K562 (cell line): ENCODE measurements at regions not wholly inside any gene's neighbourhood (a gene's known extent, or its start where the extent isn't known, plus 50 kb on each side); places are given as distances from the start of the nearest gene placed in this dataset.

Experiments used
- ATAC-seq: fragments of 200-7000 bp; cut with Tn5 transposase; 3 replicates; pipeline ENCODE4 v1.9.1; 2020; ENCODE audit warnings: moderate library complexity
- BruUV-seq: library from RNA; stranded (reverse); fragments of 400-500 nt; replicated peaks from 2 replicates; lab custom pipeline; 2021; lab: Mats Ljungman, UMichigan
- CTCF ChIA-PET: fragments of 300-600 bp; formaldehyde crosslinking; extraction: SDS; loops from one replicate; lab custom pipeline; 2021; ENCODE audit warnings: low intra/inter-chr PET ratio; lab: Yijun Ruan, JAX
- POLR2A ChIA-PET: fragments of 300-600, 350-650 bp; sonication (Branson Sonifier 250); formaldehyde crosslinking; extraction: SDS; loops from one replicate; lab custom pipeline; 2021; ENCODE audit warnings: antibody characterized with exemption, inconsistent platforms; lab: Yijun Ruan, JAX
- DNase-seq, 4 experiments: peaks; one replicate each; pipeline versions ENCODE4 v3.0.0 to v3.0.0-alpha.2; 2011 to 2018; ENCODE audit warnings: low spot score in 3 of 4, mixed read lengths in 3 of 4; ENCODE audit errors: extremely low read depth in 1 of 4
- FAIRE-seq: peaks from 2 replicates; lab custom pipeline; 2011; peaks lifted over from hg19 to GRCh38; lab: Jason Lieb, UNC
- H2AFZ ChIP-seq: 2 replicates; pipeline ENCODE4 v1.6.0; 2011; ENCODE audit warnings: low read depth, low read length, control low read depth, inconsistent platforms
- H3K27ac ChIP-seq: fragments of 200-600 bp; 3 replicates; pipeline ENCODE4 v1.8.0; 2011; ENCODE audit warnings: low read depth, mild to moderate bottlenecking, control low read depth, inconsistent platforms, low read length, moderate library complexity, mixed read lengths; ENCODE audit errors: extremely low read depth
- H3K27me3 ChIP-seq, 2 experiments: fragments of 300-600 bp in 1 of 2; 2 replicates in 1 of 2; 3 replicates in 1 of 2; pipeline versions ENCODE4 v1.6.0 to v1.8.0; 2011; ENCODE audit warnings: inconsistent platforms in 2 of 2, low read length in 2 of 2, mild to moderate bottlenecking in 1 of 2, mixed read lengths in 1 of 2, moderate library complexity in 1 of 2; ENCODE audit not compliant: control insufficient read depth in 2 of 2, insufficient read depth in 2 of 2
- H3K36me3 ChIP-seq: fragments of 300-600 bp; 3 replicates; pipeline ENCODE4 v1.8.0; 2011; ENCODE audit warnings: mild to moderate bottlenecking, low read length, inconsistent platforms; ENCODE audit not compliant: control insufficient read depth, insufficient read depth
- H3K4me1 ChIP-seq, 2 experiments: fragments of 200-600 bp in 1 of 2; replicated peaks in 1 of 2; 2 replicates in 1 of 2; 3 replicates in 1 of 2; pipeline versions ENCODE4 v1.5.1 to v1.8.0; 2011; ENCODE audit warnings: inconsistent platforms in 2 of 2, low read length in 2 of 2, mild to moderate bottlenecking in 1 of 2, mixed read lengths in 1 of 2, moderate library complexity in 1 of 2; ENCODE audit not compliant: control insufficient read depth in 2 of 2, insufficient read depth in 2 of 2
- H3K4me2 ChIP-seq: 2 replicates; pipeline ENCODE4 v1.6.1; 2011; ENCODE audit warnings: low read length, control low read depth, inconsistent platforms, mixed read lengths; ENCODE audit not compliant: insufficient read depth
- H3K4me3 ChIP-seq: fragments of 200-600 bp; sonication (generic), shearing (Covaris generic); 2 replicates; pipeline ENCODE4 v1.5.1; 2016; ENCODE audit warnings: control low read depth, inconsistent platforms
- H3K79me2 ChIP-seq: fragments of 200-600 bp; 3 replicates; pipeline ENCODE4 v1.8.0; 2011; ENCODE audit warnings: low read length, inconsistent platforms; ENCODE audit not compliant: control insufficient read depth, insufficient read depth
- H3K9ac ChIP-seq, 2 experiments: 2 replicates each; pipeline versions ENCODE4 v1.6.0 to v1.6.1; 2011; ENCODE audit warnings: low read depth in 2 of 2, low read length in 2 of 2, control low read depth in 1 of 2, inconsistent platforms in 1 of 2, mild to moderate bottlenecking in 1 of 2, mixed read lengths in 1 of 2; ENCODE audit not compliant: insufficient read depth in 1 of 2
- H3K9me1 ChIP-seq: one replicate; pipeline ENCODE4 v1.6.0; 2011; ENCODE audit warnings: inconsistent platforms, mild to moderate bottlenecking, low read length, moderate library complexity; ENCODE audit not compliant: control insufficient read depth, insufficient read depth
- H3K9me3 ChIP-seq: replicated peaks from 2 replicates; pipeline ENCODE4 v1.5.1; 2011; ENCODE audit warnings: low read depth, low read length, inconsistent platforms; ENCODE audit not compliant: control insufficient read depth, insufficient read depth
- H4K20me1 ChIP-seq: replicated peaks from 2 replicates; pipeline ENCODE4 v1.6.1; 2011; ENCODE audit warnings: low read length, inconsistent platforms, mixed read lengths; ENCODE audit not compliant: control insufficient read depth, insufficient read depth
- ATF2 ChIP-seq: sonication (generic); formaldehyde crosslinking; IDR thresholded peaks from 2 replicates; pipeline ENCODE4 v1.8.1; 2022; ENCODE audit warnings: missing genetic modification reagents
- CTBP1 ChIP-seq: fragments of 450-650 bp; IDR thresholded peaks from 2 replicates; pipeline ENCODE4 v1.6.1; 2016; ENCODE audit warnings: borderline replicate concordance
- GABPB1 ChIP-seq: sonication (generic); formaldehyde crosslinking; IDR thresholded peaks from 2 replicates; pipeline ENCODE4 v1.8.0; 2022; ENCODE audit warnings: mild to moderate bottlenecking, missing genetic modification reagents
- MAFF ChIP-seq: IDR thresholded peaks from 2 replicates; pipeline ENCODE4 v1.6.1; 2012; ENCODE audit warnings: low read length, improper control_type of control experiment
- MAFG ChIP-seq: fragments of 450-650 bp; conservative IDR thresholded peaks from 2 replicates; pipeline ENCODE4 v1.6.1; 2016; ENCODE audit warnings: missing genetic modification characterization, missing compliant biosample characterization
- MAFK ChIP-seq: IDR thresholded peaks from 2 replicates; pipeline ENCODE4 v1.6.1; 2011; ENCODE audit warnings: low read length, improper control_type of control experiment
- ZNF174 ChIP-seq: fragments of 250-450 bp; sonication (Bioruptor Pico); IDR thresholded peaks from 2 replicates; pipeline ENCODE4 v1.4.0; 2020; ENCODE audit warnings: mild to moderate bottlenecking
- ZNF316 ChIP-seq: fragments of 450-650 bp; IDR thresholded peaks from 2 replicates; pipeline ENCODE4 v1.6.1; 2016
- WGBS: fragments of 100-300 bp; shearing (Covaris generic); methylation state at CpG from one replicate; pipeline ENCODE4 v1.1.6; 2016; ENCODE audit warnings: low coverage, mixed read lengths; ENCODE audit not compliant: insufficient coverage; ENCODE audit errors: missing lambda C conversion rate; 5-methylcytosine and 5-hydroxymethylcytosine counted together
- in situ Hi-C: fragments of 300-500 bp; cut with MboI; formaldehyde crosslinking; loops from 4 replicates; pipeline ENCODE4 v1.15.0; 2018; ENCODE audit warnings: inconsistent platforms, mixed read lengths
- intact Hi-C: fragments of 100-400 bp; cut with micrococcal nuclease; formaldehyde crosslinking; loops from 2 replicates; pipeline ENCODE4 v1.14.2; 2022

GRCh38 chr11:42543844-42544419 is 767.9 kb upstream of the API5 start:
- Histone ChIP-seq H3K27ac (no peak overlapping the region), H3K4me1 (no peaks in the 10 kb centered on the region), H3K36me3 (no peaks in the 10 kb centered on the region), H3K9me1 (no peaks in the 10 kb centered on the region), H2AFZ (no peak overlapping the region), H3K9me3 (no peaks in the 10 kb centered on the region), H4K20me1 (no peaks in the 10 kb centered on the region), H3K4me2 (no peak overlapping the region), H3K4me3 (no peak overlapping the region), H3K27me3 (no peaks in the 10 kb centered on the region), H3K9ac (no peak overlapping the region), H3K79me2 (no peaks in the 10 kb centered on the region)
- FAIRE-seq (no peak), ATAC-seq (no peak), DNase-seq (no peak)
- intact Hi-C loops = no loop called here
- in situ Hi-C loops = no loop called here
- BruUV-seq = no TSS peak
- CTCF ChIA-PET = no interaction called here
- 0% methylated on average over 1 of the region's 1 CpG for WGBS
- TF ChIP-seq MAFF (peak; percentile 23; the same call in 1 of the 2 replicates), ATF2 (CRISPR knock-in tag) (no peak), ZNF174 (CRISPR knock-in tag) (no peak), GABPB1 (CRISPR knock-in tag) (no peak), MAFG (tag) (peak; percentile 43; the same call in 1 of the 2 replicates), ZNF316 (peak; percentile 34), MAFK (peak; percentile 30; the same call in 1 of the 2 replicates), CTBP1 (no peak)
- POLR2A ChIA-PET = no interaction called here
